GM18520 (cell line): ENCODE measurements at regions not wholly inside any gene's neighbourhood (a gene's known extent, or its start where the extent isn't known, plus 50 kb on each side); places are given as distances from the start of the nearest gene placed in this dataset.
A peak's percentile ranks its signal among the peaks of the same experiment; 100 is the strongest.
"Not testable (repeated sequence)": the region's sequence is repeated elsewhere in the genome, so short reads cannot be mapped to it uniquely, and the experiment has no call there.

Experiments used
- ATAC-seq: cut with Tn5 transposase; IDR thresholded peaks from one replicate; pipeline ENCODE4 v1.9.1; 2021; ENCODE audit not compliant: unreplicated experiment

DNA sequence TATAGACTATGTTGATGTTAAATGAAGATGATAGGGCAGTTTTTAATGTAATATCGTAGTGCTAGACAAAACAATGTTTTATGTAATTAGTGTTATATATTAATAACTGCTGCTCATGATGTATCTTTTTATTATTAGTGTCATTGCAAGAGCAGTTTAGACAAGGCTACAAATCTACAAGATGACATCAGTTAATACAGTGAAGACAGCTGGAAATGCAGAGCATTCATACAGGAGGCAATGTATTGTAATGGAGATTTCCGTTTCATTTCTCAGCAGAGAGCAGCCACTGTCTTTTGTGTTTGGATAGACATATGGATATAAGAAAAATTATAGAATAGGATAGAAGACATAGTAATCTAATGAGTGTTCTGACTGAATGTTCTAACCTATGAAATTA, 178.0 kb downstream of the FOXG1 start:
- ATAC-seq: no peak

DNA sequence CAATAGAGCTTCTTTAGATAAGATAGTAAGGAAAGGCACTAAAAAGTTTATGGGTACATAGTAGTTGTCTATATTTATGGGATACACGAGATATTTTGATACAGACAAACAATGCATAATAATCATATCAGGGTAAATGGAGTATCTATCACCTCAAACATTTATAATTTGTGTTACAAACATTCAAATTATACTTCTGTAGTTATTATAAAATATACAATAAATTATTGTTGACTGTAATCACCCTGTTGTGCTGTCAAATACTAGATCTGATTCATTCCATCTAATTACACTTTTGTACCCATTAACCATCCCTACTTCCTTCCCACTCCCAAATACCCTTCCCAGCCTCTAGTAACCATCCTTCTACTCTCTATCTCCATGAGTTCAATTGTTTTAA, 179.7 kb downstream of the FOXG1 start:
- ATAC-seq: no peak

DNA sequence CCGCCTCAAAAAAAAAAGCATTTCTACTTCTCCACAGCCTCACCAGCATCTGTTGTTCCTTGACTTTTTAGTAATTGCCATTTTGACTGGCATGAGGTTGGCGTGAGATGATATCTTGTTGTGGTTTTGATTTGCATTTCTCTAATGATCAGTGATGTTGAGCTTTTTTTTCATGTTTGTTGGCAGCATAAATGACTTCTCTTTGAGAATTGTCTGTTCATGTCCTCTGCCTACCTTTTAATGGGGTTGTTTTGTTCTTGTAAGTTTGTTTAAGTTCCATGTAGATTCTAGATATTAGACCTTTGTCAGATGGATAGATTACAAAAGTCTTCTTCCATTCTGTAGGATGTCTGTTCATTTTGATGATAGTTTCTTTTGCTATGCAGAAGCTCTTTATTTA, 182.9 kb downstream of the FOXG1 start:
- ATAC-seq: no peak

DNA sequence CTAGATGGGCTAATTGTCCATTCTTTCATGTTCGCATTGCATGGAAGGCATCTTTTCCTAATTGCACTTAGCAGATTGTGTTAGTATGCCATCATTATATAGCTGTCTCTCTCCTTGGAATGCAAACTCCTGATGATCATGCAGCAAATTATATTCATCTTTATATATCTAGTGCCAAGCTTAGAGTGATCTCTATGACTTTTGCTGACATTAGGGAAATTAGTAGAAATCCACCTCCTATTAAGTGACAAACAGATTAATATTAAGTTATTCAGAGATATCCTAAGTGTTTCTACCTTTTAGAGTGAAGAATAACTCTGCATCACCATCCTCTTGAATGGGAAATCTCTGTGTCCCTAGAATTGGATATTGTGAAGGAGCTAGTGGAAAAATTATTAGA, 185.6 kb downstream of the FOXG1 start:
- no peak for ATAC-seq

DNA sequence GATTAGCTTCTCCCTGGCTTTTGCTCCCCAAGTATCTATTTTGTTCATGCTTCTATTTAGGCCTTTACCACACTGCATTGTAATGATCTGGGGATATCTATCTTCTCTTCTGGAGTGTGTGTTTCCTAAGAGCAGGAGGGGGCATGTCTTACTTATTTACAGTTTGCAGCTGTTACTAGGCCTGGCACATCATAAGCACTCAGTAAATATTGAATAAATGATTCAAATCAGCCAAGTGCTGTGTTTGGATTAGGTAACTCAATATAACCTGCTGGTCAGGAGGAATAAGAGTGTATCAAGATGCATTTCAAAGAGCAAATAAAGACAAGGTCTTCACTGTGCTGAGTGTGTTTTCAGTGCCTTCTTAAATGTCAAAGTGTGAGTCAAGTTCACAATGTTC, 186.1 kb downstream of the FOXG1 start:
- no peak for ATAC-seq

DNA sequence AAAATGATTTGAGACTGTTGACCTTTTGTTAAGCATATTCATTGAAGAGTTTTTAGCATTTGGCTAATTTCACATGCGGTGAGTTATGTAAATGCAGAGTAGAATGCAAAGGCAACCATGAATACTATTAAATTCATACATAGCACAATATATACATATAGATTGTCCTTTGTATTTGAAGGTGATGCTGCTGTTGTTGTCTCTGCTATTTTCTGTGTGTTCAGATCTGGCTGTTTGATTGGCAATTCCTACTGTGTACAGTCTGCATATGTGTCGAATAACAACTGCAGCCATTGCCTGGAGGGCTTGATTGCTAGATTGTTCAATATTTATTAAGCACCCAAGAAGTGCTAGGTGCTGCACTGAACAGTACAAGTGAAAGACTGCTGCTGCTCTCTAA, 187.4 kb downstream of the FOXG1 start:
- ATAC-seq: no peak

DNA sequence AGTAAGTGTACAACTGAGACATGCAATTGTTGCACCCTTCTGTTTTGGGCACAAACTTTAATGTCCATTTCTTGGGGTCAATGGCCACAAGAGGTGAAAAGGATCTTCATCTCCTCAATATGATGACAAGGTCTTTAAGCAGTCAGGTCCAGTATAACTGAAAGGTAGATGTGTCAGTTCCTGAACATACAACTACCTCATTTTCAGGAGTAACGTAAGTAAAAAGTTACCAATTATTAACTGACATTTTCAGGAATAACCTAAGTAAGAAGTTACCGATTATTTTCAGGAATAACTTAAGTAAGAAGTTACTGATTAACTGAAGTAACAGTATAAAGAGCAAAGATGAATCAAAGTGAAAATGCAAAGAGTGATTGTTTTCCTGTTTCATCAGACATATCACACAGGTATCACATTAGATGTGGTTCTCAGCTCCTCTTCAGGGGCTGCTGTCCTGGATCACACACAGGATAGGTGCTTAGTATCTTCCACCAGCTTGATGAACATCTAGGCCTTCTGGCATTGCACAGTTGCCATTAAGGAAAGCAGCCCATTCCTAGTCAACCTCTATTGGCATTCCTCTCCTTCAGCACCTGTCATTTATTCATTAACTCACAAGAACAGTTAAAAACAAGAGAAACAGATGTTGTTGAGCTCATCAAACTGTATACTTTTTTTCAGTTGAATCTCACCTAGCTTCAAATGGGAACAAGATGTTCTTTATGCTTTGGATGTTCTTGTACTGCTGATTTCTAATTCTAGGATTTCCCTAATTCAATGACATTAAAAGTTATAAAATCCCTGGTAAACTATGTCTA, 200.0 kb downstream of the FOXG1 start:
- ATAC-seq: peak; percentile 64

DNA sequence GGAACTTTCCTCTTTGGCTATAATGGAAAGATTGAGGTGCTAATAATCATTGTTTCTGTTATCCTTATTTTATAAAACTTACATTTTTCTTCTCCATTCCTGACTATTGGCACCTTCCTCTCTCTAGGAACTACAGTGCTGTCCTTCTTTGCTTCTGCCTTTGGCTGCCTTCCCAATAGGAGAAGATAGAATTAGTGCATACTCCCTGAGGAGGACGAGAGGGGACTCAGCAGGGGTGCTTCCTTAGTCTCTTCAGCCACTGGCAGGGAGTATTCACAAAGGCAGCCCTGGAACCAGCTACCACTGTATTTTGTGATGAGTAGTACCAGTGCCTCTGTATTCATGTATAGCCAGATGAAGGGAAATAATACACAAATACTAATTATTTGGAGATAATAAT, 208.5 kb downstream of the FOXG1 start:
- ATAC-seq: no peak

DNA sequence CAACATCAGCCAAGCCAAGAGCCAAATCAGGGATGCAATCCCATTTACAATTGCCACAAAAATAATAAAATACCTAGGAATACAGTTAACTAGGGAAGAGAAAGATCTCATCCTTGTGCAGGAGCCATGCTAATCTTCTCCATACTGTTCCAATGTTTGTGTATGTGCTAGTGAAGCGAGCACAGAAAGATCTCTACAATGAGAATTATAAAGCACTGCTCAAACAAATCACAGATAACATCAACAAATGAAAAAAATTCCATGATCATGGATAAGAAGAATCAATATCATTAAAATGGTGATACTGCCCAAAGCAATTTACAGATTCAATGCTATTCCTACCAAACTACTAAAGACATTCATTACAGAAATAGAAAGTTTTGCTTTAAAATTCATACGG, 215.6 kb downstream of the FOXG1 start:
- no peak for ATAC-seq

DNA sequence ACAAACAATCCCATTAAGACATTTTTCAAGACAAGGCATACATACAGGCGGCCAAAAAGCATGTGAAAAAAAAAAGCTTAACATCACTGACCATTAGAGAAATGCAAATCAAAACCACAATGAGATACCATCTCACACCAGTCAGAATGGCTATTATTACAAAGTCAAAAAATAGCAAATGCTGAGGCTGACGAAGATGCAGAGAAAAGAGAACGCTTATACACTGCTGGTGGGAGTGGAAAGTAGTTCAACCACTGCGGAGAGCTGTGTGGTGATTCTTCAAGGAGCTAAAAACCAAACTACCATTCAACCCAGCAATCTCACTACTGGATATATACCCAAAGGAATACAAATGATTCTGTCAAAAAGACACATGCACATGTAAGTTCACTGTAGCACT, 216.7 kb downstream of the FOXG1 start:
- ATAC-seq: no peak

DNA sequence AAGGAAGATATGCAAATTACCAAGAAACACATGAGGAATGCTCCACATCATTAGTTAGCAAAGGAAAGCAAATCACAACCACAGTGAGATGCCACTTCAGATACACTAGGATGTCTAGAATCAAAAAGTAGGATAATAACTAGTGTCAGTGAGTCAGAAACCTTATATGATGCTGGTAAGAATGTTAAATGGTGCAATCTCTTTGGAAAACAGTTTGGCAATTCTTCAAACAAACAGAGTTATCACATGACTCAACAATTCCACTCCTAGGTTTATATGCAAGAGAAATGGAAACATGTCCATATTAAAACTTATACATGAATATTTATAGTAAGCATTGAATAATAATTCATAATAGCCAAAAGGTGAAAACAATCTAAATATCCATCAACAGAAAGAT, 220.9 kb downstream of the FOXG1 start:
- no peak for ATAC-seq

DNA sequence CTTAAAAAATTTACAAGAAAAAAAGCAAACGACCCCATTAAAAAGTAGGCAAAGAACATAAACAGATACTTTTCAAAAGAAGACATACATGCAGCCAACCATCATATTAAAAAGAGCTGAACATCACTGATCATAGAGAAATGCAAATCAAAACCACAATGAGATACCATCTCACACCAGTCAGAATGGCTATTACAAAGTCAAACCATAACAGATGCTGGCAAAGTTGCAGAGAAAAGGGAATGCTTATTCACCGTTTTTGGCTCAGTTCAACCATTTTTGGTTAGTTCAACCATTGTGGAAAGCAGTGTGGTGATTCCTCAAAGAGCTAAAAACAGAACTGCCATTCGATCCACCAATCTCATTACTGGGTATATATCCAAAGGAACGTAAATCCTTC, 230.6 kb downstream of the FOXG1 start:
- ATAC-seq: not testable (repeated sequence)

DNA sequence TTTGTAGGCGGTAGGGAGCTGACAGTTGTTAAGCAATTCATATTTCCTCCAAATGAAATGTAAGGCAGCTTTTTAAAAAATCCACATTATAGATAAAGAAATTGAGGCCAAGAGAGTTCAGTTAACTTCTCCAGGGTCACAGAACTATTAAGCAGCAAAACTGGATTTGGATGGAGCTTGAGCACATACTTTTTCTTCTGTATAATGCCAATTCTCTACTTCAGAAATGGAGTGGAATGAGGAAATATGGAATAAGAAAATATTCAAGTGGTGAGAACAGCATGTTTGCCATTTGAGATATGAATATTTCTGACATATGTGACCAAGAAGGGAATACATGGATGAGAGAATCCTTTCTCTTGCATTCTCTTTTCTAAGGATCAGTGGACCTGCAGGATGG, 233.1 kb downstream of the FOXG1 start:
- ATAC-seq: no peak

DNA sequence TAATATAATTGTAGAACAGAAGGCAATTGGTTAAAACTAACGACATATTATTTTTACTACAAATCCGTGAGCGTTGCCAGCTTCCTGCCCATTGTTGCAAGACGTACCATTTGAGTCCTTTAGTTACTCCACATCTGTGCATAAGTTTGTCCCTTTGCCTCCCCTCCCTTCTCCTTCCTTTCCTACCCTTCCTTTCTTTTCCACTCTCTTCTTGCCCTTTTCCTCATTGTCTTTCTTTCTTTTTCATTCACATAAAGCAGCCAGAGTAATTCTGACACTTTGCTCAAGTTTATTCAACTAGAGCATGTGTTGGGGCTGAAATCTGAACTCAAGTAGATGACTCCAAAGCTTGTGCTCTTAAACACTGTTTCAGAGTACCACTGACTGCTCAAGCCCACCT, 239.1 kb downstream of the FOXG1 start:
- no peak for ATAC-seq

DNA sequence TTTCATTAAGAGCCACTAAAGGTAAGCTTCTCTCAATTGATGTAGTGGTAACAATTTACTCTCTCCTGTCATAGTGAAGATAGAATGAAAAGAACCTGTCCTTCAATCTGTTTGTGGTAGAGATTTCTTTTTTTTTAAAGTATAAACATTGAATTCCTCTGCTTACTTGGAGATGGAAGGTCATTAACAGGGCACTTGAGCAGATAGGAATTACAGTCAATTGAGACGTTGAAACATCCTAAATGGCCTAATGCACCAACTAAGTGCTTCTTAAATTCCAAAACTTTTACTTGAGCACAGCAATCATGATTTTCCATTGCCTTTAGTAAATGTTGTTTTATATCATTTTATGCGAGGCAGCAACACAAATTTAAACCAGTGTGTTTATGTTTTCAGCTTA, 241.4 kb downstream of the FOXG1 start:
- no peak for ATAC-seq

DNA sequence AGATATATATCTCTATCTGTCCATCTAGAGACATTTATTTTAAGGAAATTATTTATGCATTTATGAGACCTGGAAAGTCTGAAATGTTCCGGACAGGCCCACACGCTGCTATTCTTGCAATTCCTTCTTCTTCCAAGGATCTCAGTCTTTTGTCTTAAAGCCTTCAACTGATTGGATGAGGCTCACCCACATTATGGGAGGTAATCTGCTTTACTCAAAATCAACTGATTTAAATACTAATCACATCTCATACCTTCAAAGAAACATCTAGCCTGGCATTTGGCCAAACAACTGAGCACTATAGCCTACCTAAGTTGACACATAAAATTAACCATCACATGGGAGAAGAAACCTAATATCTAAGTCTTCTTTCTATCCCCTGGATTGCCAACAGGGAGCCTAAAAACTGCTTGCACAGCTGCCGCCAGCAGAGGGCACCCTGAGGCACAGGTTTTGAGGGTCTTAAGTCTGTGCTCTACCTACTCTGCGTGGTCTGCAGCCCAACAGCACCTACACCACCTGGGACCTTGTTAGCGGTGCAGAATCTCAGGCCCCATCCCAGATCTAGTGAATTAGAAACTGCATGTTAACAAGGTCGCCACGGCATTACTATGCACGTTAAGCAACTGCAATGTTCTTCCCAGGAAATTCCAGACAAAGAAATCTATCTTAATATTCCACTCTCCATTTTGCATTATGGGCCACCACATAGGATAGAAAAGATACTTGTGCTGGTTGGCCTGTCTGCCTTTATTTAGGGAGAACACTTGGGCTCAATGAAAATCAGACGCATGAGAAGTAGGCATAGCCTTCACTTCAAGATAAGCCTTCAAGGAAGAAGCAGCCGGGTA, 249.7 kb downstream of the FOXG1 start:
- no peak for ATAC-seq

DNA sequence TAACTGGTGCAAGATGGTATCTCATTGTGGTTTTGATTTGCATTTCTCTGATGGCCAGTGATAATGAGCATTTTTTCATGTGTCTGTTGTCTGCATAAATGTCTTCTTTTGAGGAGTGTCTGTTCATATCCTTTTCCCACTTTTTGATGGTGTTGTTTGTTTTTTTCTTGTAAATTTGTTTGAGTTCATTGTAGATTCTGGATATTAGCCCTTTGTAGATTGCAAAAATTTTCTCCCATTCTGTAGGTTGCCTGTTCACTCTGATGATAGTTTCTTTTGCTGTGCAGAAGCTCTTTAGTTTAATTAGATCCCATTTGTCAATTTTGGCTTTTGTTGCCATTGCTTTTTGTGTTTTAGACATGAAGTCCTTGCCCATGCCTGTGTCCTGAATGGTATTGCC, 256.9 kb downstream of the FOXG1 start:
- not testable (repeated sequence) for ATAC-seq

DNA sequence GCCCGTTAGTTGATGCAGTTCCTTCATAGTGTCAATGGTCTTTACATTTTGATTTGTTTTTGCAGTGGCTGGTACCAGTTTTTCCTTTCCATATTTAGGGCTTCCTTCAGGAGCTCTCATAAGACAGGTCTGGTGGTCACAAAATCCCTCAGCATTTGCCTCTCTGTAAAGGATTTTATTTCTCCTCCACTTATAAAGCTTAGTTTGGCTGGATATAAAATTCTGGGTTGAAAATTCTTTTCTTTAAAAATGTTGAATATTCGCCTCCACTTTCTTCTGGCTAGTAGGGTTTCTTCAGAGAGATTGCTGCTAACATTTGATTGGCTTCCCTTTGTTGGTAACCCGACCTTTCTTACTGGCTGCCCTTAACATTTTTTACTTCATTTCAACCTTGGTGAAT, 260.9 kb downstream of the FOXG1 start:
- not testable (repeated sequence) for ATAC-seq

DNA sequence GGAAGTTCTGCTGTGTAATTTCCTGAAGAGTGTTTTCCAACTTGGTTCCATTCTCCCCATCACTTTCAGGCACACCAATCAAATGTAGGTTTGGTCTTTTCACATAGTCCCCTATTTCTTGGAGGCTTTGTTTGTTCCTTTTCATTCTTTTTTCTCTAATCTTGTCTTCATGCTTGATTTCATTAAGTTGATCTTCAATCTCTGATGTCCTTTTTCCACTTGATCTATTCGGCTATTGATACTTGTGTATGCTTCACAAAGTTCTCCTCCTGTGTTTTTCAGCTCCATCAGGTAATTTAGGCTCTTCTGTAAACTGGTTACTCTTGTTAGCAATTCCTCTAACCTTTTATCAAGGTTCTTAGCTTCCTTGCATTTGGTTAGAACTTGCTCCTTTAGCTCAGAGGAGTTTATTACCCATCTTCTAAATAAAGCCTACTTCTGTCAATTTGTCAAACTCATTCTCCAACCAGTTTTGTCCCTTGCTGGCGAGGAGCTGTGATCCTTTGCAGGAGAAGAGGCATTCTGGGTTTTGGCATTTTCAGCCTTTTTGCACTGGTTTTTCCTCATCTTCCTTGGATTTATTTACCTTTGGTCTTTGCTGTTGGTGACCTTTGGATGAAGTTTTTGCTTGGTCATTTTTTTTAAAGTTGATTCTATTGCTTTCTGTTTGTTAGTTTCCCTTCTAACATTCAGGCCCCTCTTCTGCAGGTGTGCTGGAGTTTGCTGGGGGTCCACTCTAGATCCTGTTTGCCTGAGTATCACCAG, 261.5 kb downstream of the FOXG1 start:
- ATAC-seq: not testable (repeated sequence)

DNA sequence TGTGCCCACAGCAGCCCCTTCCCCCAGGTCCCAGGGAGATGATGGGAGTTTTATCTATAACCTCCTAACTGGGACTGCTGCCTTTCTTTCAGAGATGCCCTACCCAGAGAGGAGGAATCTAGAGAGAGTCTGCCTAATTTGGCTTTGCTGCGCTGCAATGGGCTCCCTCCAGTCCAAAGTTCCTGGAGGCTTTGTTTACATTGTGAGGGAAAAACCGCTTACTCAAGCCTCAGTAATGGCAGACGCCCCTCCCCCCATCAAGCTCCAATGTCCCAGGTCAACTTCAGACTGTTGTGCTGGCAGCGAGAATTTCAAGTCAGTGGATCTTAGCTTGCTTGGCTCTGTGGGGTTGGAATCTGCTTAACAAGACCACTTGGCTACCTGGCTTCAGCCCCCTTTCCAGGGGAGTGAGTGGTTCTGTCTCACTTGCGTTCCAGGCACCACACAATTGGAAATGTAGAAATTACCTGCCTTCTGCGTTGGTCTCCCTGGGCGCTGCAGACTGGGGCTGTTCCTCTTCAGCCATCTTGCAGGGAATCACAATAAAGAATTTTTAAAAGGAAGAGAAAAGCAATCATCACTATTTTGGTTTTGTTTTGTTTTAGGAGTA, 262.5 kb downstream of the FOXG1 start:
- ATAC-seq: no peak

DNA sequence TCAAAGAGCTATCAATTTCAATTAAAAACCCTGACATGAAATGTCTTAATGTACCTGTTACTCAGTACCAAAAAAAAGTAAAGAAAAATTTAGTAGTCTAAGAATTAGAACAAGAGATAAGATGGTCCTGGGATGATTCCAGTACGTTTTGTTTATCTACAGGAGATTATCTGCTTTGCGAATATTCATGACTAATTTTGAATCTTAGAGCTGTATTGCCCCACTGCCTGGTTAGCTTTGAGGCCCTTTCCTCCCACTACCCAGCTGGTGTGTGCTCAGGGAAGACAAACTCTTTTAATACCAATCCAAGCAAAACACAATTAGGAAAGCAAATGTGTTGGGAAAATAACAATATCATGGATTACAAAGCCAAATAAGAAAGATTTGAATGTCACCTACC, 263.5 kb downstream of the FOXG1 start:
- no peak for ATAC-seq
